NCI-H2196 (cell line): ENCODE measurements at regions not wholly inside any gene's neighbourhood (a gene's known extent, or its start where the extent isn't known, plus 50 kb on each side); places are given as distances from the start of the nearest gene placed in this dataset.
"Not testable (repeated sequence)": the region's sequence is repeated elsewhere in the genome, so short reads cannot be mapped to it uniquely, and the experiment has no call there.

ENCODE experiments used
- DNase-seq: peaks from one replicate; lab custom pipeline; 2025; ENCODE audit not compliant: unreplicated experiment; lab: John Stamatoyannopoulos, UW

DNA sequence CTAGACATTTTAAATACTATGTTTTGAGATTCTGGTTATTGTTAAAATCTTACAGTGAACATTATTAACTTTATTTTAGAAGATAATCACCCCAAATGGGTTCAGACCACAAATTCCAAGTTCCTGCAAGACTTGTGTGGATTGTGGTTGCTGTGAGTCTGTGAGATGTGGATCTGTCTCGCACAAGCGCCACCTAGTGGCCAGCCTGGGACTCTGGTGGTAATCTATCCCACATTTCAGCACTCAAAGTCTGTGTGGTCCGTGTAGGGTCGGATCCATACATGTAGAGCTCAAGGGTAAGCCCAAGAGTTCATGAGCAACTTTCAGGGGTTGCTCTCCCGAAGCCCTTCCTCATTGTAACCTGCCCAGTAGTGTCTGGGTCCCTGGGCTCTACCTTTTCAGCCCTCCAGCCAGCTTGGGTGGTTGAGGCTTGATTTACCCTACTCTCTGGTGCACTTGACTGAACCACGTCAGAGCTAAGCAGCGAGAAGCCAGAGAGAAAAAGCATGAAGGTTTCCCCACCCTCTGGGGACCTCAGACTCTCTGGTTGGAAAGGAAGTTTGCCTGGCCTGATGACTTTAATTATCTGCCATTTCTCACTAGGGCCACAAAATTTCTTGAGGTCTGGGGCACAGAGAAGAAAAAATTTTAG, 129.2 kb downstream of the ARHGAP11B start:
- not testable (repeated sequence) for DNase-seq

DNA sequence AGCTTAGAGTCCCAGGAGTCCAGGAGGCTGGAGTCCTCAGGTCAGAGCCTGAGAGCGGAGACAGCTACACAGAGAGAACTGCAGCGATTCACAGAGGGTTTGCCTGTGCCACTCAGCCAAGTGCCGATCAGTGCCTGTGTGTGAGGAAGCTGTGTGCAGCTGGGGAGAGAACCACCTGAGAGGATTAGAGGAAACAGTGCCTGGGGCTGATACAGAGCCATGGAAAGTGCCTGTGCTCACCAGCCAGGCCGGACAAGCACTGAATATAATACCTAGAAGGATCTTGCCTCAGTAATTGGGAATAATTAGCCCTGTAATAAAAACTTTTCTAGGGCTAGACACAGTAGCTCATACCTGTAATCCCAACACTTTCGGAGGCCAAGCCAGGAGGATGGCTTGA, 134.7 kb downstream of the ARHGAP11B start:
- not testable (repeated sequence) for DNase-seq

DNA sequence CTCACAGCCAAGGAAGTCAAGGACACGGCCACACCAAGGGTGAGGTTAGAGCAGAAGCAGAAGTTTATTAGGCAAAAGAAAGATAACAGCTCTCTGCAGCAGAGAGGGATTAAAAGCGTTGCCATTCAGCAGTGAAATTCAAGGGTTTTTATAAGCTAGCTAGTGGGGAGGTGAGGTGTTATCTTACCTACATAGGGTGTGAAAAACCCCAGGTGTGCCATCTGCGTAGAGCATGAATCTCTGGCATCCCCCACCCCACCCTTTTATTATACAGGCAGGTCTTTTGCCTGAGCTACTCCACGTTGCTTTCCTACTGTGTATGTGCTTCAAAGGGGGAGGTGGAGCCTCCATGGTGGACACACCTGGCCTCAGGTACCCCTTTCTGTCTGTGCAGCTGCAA, 135.4 kb downstream of the ARHGAP11B start:
- not testable (repeated sequence) for DNase-seq

DNA sequence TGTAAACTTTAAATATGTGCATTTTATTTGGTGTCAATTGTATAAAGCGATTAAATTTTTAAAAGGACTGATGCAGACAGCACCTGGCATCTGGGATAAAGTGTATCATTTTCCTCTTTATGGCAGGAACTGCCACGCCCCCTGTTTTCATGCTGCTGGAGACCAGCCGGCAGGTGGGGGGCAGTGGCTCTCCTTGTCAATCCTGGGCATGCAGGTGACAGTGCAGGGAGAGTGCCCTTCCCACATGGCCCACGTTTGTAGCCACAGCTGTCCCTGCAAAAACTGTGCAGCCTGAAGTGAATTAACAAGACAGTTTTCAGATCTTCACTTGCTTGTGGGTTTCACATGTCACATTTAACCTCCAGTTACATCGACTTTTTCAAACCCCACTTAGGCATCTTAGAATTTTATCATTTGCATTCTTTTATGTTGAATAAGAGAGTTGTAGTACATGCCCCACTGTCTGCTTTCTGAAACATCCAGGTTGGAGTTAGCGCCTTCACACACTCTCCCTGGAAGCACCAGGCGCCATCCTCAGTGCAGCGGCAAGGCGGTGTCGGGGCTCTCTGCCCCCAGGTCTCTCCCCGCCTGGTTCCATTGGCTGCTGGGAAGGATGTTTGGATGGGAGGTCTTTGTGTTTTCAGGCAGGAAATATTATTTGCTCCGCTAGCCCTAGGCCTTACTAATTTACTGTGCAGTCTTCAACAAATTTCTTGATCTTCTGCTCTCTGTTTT, 134.2 kb upstream of the FAN1 start:
- DNase-seq: not testable (repeated sequence)

DNA sequence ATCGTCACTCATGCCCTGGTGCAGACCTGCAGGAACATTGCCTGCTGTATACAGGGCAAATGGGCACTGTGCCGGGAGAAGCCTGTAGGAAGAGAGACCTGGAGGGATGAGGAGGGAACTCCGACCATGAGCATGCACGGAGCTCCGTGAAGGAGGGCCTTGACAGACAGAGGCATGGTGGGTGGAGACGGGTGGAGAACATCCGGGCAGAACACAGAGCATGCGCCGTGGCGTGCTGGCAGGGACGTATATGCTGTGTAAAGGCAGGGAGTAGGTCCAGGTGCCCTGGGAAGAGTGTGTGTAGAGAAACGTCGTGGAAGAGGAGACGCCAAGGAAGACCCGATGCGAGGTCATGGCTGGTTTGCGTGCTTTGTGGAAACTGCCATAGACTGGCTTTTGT, 133.0 kb upstream of the FAN1 start:
- no peak for DNase-seq

DNA sequence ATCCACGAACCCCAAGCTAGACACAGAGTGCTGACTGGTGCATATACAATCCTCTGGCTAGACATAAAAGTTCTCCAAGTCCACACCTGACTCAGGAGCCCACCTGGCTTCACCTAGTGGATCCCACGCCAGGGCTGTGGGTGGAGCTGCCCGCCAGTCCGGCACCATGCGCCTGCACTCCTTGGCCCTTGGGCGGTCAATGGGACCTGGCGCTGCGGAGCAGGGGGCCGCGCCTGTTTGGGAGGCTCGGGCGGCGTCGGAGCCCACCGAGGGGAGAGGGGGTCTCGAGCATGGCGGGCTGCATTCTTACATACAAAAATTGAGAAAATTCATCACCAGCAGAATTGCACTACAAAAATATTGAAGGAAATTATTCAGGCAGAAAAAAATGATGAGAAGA, 120.7 kb upstream of the FAN1 start:
- DNase-seq: no peak

DNA sequence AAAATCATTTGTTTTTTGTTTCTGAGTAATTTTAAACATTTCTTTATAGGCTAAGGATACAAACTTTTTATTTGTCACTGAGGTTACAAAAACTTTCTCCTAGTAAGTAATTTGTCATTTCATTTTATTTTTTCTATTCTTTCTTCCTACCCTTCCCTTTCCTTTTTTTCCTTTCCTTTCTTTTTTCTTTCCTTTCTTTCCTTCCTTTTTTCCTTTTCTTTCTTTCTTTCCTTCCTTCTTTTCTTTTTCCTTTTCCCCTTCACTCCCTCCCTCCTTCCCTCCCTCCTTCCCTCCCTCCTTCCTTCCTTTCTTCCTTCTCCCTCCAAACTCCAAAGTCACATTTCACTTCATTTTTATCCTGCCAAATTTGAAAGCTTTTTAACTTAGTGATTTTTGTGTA, 115.1 kb upstream of the FAN1 start:
- DNase-seq: no peak

DNA sequence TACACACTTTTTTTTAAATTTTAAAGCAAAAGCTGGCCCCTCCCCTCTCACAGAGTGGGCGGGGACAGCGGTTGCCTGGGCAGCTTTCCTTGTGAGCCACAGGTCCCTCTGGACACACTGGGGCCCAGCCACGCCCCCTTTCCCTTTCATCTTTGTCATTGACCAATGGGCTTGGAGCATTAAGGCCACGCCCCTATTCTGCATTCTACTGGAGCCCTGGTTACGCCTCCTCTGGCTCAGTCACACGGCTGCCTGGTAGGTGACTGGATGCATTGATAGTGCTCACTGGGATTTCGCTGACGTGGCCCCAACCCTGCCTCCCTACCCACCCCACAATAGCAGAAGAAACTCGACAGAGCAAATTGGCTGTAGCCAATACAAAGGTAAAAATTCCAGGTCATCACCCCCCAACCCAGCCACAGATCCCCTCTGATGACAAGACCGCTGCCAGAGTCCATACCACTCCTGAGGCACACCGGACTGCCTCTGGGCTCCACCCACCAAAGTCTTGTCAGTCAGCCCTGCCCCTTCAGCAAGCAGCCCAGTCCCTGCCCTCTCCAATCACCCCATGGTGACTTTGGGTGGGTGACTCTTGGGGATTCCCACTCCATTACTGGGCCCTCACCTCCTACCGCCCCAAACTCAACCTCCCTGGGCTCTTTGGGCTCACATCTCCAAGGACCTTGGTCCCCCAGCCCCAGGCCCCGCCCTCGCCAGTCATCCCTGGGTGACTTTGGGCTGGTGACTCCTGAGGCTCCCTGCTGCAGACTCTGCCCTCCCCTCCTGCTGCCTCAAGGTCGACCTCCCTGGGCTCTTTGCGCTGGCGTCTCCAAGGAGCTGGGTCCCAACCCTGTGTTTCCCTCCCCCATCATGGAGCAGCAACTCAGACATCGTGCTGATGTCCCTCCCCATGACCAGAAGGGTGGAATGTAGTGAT, 112.2 kb upstream of the FAN1 start:
- no peak for DNase-seq

DNA sequence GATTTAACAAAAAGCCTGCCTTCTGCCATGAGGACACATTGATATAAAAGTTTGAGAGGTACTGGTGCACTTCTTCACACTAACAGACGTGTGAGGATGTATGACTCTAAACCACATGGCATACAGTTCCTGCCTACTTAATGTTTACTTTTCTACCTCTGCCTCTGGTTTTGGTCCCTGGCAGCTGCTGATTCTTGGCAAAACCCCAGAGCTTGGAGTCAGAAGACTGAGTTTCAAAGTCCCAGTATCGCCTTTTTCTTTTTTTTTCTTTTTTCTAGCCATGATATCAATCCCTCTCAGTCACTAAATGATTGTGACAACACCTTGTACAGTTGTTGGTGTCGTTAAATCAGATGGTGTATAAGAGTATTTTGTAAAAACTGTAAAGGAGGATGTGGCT, 110.9 kb upstream of the FAN1 start:
- DNase-seq: peak; percentile 1

DNA sequence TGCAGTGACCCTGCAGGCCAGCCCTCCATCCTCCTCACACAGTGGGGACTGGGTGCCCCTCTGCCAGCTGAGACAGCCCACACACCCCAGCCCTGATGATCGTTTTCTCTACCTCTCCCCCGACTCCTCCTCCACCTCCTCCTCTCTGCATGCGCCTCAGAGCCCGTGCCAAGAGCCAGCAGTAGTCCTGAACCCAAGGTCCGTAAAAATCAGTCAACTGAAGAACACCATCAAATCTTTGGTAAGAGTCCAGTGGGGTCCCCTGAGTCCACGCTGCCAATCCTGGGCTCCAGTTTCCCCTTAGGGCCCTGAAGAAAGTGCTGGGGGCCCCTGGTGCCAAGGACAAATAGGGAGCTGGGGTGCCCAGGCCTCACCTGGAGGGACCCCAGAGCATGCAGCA, 109.3 kb upstream of the FAN1 start:
- no peak for DNase-seq

DNA sequence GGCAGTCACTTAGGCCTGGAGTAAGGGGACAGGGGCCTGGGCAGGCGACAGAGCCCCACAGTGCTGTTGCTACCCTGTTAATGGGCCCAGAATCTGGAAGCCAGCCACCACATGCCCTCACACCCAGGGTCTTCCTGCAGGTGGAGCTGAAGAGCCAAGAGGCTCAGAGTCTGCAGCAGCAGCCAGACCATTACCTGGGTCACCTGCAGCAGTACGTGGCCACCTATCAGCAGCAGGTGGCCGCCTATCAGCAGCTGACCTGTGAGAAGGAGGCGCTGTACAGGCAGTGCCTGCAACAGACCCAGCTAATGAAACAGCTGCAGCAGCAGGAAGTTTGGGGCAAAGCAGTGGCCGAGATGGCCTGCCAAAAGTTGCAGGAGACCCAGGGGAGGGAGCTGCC, 104.2 kb upstream of the FAN1 start:
- DNase-seq: peak; percentile 18

DNA sequence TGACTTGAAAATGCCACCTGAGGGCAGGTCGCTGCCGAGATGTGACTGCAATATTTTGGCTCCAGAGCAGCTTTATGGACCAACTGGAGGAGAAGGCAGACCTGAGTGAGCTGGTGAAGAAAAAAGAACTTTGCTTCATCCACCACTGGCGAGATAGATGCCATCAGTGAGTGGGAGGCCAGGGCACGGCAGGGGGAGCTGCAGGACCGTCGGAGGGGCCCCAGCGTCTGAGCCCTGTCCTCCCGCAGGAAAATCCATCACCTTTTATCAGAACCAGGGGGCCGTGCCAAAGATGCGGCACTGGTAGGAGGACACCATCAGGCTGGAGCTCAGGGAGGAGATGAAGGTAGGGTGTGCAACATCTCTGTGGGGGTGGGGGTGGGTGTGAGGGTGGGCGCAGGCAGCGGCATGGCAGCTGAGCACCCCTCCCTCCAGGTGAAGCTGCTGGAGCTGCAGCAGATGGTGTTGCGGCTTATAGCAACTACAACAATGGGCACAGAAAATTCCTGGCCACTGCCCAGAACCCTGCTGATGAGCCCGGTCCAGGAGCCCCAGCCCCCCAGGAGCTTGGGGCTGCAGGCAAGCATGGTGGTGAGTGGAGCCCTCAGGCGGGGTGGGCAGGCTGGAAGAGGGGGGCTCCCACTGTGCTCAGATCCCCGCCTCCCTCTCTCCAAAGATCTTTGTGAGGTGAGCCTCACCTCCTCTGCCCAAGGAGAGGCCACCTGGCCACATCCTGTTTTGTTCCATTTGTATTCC, 102.4 kb upstream of the FAN1 start:
- DNase-seq: peak; percentile 27

DNA sequence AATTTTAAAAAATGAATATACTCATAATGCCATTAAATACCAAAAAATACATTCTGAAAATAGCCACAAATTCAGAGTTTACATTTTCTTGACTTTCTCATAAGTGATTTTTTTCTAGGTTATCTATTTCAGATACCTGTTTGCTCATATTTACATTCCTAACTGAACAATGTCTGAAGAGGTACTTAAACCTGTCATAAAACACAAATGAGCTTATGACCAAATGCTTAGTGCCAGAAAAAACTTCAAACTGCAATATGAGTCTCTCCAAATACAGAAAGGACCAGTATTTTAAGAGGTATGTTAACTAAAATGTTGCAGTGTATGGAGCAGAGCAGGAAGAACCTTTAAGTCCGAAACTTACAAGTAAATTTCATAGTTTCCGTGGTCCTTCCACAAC, 101.7 kb upstream of the FAN1 start:
- peak; percentile 26 for DNase-seq

DNA sequence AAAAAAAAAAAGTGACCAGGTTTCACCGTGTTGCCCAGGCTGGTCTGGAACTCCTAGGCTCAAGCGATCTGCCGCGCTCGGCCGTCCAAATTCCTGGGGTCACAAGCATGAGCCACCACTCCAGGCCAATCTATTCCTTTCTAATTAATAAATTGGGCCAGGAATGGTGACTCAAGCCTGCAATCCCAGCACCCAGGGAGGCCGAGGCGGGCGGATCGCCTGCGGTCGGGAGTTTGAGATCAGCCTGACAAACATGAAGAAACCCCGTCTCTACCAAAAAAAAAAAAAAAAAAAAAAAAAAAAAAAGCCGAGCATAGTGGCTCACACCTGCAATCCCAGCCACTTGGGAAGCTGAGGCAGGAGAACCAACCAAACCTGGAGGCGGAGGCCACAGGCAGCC, 100.0 kb upstream of the FAN1 start:
- not testable (repeated sequence) for DNase-seq

DNA sequence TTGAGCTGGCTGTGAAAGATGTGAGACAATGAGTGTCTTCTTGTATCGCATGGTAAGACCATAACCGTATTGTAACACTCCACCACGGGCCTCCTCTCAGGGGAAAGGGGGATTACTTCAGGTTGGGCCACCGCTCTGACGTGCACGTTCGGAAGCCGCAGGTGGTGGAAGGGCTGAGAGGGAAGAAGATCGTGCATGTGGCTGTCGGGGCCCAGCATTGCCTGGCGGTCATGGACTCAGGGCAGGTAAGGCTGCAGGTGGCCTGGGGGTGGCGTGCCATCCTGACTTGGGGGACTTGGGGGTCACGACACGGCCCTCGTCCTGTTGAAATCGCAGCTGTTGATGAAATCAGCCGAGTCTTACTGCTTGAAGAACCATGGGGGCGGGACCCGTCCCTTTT, 87.3 kb upstream of the FAN1 start:
- no peak for DNase-seq

DNA sequence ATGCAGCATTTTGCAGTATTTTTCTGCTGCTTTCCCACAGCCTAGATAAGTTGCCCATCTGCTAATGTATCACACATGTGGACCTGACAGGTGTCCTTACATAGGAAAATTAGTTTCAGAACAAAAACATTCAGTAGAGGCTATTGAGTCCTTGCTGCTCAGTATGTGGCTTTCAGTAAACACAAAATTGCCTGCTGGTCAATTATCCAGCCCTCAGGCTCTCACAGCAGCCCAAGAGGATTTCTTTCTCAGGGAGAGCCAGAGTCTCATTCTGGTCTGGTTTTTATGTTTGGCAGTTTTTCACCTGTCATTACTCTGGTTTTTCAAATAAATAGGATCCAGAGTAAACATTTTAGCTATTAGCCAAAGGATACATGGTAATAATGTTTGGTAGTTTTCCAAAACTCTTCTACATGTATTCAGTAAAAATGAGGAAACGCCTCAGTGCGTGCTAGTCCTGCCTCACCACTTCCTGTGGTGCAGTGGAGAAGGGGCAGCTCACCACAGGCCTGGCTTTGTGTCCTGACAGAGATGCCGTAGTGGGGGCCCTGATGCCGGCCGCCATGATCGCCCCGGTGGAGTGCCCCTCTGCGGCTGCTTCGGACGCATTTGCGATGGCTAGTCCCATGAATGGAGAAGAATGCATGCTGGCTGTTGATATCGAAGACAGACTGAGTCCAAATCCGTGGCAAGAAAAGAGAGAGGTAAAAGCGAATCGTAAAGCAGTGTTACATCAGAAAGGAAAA, 80.5 kb upstream of the FAN1 start:
- peak; percentile 43 for DNase-seq

DNA sequence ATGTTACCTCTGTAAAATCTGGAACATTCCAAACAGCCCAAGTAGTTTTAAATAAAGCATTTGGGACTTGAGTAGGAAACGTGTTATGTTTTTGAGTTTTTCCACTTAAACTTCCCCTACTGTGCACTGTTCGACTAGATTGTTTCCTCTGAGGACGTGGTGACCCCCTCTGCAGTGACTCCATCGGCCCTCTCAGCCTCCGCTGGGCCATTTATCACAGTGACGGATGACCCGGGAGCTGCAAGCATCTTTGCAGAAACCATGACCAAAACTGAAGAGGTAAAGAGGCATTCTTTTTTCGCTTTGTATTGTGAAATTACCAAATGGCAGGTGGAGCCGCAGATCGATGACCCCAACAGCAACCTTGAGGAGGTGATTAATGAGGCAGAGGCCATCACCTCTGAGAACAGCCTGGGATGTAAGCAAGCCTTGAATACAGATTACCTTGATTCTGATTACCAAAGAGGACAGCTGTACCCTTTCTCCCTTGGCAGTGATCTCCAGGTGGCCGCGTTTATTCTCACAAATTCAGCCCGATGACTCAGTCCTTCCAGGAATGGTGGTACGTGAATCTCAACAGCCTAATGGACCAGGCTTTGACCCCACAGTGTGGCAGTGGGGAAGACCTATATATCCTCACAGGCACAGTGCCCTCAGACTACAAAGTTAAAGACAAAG, 79.1 kb upstream of the FAN1 start:
- no peak for DNase-seq

DNA sequence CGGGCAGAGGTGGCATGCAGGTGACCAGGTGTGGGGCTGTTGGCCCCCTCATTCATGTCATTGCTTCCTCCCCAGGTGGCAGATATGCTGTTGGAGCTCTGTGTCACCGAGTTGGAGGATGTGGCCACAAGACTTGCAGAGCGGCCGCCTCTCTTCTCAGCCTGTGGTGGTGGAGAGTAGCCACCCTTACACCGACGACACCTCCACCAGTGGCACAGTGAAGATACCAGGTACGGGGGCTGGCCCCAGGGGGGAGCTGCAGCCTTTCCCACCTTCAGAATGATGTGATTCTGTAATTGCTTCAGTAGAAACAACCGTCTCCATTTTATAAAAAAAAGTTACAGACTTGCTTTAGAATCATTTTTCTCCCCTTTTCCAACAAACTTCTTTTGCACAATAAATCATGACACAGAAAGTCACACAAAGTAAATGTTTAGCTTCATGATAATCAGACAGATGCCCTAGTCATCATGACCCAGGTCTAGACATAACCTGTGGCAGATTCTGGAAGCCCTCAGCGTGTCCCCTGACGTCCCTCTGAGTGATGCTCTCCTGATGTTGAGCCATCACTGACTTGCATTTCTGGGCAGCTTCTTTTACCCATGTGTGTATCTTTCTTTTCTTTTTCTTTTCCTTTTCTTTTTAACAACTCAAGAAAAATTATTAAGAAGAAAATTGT, 76.0 kb upstream of the FAN1 start:
- DNase-seq: no peak

DNA sequence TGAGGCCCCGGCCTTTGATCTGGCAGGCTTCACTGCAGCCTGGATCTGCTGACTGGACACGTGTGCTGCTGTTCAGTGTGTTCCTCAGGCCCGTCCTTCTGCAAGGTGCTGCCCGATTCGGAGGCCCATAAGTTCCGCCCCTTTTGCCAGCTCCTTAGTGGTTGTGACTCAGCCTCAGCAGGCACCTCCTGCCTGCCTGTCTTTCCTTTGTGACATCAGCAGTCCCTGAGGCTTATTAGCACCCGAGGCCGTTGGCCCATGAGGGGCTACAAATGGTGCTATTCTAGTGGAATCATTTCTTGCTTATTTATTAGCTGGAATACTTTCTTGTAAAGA, 75.4 kb upstream of the FAN1 start:
- not testable (repeated sequence) for DNase-seq
